Ureter (tissue), 1 donor: ENCODE measurements at regions not wholly inside any gene's neighbourhood (a gene's known extent, or its start where the extent isn't known, plus 50 kb on each side); places are given as distances from the start of the nearest gene placed in this dataset.
"Not testable (repeated sequence)": the region's sequence is repeated elsewhere in the genome, so short reads cannot be mapped to it uniquely, and the experiment has no call there.

ENCODE experiments used
- DNase-seq: peaks from one replicate; pipeline ENCODE4 v3.0.0-alpha.2; 2020; ENCODE audit warnings: low spot score
- donor health status: DM: yes; HTN: yes; CAD: no.

- DNase-seq = not testable (repeated sequence)
These were observed 1380.4 kb upstream of the SLC39A10 start for GRCh38 chr2:194276667-194277066.

GRCh38 chr2:194271293-194271961, 1385.6 kb upstream of the SLC39A10 start:
- no peak for DNase-seq

- no peak for DNase-seq
These were observed 1386.4 kb upstream of the SLC39A10 start for GRCh38 chr2:194270648-194271047.

DNA sequence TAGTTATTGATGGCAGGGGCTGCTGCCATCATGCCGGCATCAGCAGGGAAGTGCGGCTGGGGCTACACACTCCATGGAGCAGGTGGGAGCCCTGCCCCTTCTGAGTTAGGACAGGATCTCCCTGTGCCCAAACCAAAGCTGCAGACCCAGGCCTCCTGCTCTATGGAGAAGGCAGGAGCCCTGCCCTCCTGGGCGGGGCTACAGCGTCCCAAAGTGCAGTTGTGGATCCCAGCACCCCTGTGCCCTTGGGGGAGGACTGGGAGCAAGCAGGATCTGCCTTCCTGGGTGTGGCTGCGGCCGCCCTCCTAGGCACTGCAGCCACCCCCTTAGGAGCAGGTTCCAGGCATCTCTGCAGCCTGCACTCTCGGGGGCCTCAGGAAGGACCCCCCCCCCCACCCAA, 1392.4 kb upstream of the SLC39A10 start:
- no peak for DNase-seq

GRCh38 chr2:194260185-194260584, 1396.8 kb upstream of the SLC39A10 start:
- no peak for DNase-seq

GRCh38 chr2:194257095-194257494, 1399.9 kb upstream of the SLC39A10 start:
- DNase-seq = no peak

DNA sequence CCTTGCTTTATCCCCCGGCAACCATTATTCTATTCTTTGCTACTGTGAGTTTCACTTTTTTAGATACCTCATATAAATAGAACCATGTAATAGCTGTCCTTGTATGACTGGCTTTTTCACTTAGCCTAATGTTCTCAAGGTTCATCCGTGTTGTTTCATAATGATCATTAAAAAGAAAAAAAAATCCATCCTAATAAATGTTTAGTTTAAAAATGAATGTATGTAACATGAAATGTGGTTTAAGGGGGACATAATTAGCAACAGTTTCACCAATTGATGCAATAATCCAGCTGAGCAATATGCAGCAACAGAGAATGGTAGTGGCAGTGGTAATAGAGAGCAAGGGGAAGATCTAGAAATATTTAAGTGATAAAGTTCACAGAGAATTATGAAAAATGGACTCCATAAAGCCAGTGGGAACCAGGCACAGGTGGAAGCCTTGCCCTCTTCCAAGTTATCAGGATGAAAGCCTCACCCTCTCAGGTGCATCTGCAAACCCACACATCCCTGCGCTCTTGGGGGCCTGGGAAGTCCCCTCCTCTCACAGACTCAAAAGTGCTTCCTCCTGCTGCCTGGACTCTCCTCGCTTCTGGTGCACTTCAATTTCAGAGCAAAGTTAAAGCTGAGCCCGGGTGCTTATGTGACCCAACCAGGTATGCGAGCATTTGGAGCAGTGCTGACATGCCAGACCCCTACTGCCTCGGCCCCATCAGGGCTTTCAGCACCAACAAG, 1403.3 kb upstream of the SLC39A10 start:
- no peak for DNase-seq

- no peak for DNase-seq
These were observed 1404.9 kb upstream of the SLC39A10 start for GRCh38 chr2:194252127-194252526.

- no peak for DNase-seq
These were observed 1424.4 kb upstream of the SLC39A10 start for GRCh38 chr2:194232600-194232999.

GRCh38 chr2:194223218-194223617, 1433.8 kb upstream of the SLC39A10 start:
- no peak for DNase-seq

DNA sequence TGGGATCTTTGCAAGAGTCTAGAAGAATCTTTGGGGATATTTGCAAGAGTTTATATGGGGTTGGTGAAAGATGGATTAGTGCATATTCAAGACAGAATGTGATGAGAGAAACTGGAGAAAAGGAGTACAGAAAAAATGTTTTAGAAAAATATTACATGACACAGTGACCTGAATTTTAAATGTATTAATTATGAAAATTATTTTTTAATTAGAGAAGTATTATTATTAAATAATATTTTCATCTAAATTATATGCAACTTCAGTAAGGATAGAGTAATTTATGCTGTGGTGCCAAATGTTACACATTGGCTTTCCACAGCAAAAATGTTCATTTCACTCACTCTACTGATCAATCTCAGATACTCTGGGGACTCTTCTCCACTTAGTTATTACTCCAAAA, 1442.8 kb upstream of the SLC39A10 start:
- no peak for DNase-seq

DNA sequence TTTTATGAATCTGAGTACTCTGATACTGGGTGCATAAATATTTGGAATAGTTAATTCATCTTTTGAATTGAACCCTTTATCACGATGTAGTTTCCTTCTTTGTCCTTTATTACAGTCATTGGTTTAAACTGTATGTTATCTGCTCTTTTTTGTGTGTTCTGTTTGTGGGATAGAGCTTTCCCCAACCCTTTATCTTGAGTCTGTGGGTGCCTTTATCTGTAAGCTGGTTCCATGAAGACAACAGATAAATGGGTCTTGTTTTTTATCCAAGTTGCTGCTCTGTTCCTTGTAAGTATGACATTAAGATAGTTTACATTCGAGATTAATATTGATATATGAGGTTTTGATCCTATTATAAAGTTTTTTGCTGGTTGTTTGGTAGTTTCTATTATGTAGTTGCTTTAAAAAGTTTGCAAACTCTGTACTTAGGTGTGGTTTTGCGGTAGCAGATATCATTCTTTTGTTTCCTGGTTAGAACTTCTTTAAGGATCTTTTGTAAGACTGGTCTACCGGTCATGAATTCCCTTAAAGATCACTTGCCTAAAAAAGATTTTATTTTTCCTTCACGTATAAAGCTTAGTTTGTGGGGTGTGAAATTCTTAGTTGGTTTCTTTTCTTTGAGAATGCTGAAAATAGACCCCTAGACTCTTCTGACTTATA, 1451.3 kb upstream of the SLC39A10 start:
- DNase-seq = no peak

- DNase-seq = no peak
These were observed 1453.1 kb upstream of the SLC39A10 start for GRCh38 chr2:194203898-194204297.

GRCh38 chr2:194182888-194183287, 1474.1 kb upstream of the SLC39A10 start:
- no peak for DNase-seq

GRCh38 chr2:194176134-194176533, 1480.9 kb upstream of the SLC39A10 start:
- no peak for DNase-seq

- DNase-seq = no peak
These were observed 1490.2 kb upstream of the SLC39A10 start for GRCh38 chr2:194166818-194167217.

DNA sequence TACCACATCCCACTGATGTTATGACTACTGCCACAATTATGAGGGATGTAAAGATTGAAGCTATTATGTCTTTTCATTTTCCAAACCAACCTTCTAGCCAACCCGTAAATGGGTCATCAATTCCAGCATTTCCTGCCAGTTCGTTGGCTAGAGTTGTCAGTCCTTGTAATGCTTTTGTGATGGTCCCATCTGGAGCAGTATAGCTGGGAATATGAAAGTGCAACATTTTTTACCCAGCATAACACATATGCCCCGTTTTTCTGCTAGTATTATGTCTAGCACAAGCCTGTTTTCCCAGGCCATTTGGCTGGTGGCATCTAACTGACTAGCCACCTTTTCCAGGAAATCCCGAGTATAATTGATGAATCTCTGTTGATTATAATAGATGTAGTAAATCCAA, 1501.6 kb upstream of the SLC39A10 start:
- no peak for DNase-seq

- DNase-seq = no peak
These were observed 1505.8 kb upstream of the SLC39A10 start for GRCh38 chr2:194151231-194151630.

DNA sequence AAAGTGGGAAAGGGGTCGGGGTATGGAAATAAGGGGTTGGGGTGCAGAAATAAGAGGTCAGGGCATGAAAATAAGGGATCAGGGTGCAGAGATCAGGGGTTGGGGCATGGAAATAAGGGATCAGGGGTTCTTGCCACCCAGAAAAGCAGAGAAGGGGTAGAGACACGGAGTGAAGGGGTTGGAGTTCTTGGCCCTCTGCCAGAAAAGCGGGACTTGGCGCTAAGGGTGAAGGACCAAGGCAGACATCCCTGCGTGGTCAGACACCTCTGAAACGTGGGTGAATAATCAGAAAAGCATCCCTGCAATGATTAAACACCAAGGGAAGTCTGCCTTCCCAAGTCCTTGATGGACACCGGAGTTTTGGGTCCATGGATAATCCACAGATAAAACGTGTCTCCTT, 1521.6 kb upstream of the SLC39A10 start:
- DNase-seq = no peak

DNA sequence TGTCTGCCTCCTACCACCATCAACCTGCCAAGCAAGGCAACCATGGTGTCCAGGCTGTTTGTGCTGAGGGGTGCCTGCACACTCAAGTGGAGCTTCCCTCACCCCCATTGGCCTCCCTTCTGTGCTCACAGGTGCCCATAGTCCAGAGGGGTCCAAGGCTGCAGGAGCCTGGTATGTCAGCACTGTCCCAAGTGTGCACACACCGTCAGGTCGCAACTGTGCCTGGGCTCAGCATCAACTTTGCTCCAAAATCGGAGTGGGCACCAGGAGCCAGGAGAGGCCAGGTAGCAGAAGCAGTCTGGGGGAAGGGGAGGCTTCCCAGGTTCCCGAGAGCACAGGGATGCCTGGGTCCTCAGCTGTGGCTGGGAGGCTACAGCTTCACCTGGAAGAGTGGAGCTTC, 1528.2 kb upstream of the SLC39A10 start:
- no peak for DNase-seq

DNA sequence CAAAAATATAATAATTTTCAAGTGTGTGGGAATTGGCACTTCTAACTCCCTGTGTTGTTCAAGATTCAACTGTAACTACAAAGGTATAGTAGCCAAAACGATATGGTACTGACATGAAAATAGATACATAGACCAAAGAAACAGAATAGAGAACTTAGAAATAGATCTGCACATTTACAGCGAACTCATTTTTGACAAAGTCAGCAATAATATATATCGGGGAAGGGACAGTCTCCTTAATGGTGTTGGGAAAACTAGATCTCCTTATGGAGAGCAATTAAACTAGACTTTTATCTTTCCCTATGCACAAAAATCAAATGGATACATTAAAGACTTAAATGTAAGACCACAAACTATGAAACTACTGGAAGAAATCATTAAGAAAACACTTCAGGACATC, 1530.6 kb upstream of the SLC39A10 start:
- no peak for DNase-seq

DNA sequence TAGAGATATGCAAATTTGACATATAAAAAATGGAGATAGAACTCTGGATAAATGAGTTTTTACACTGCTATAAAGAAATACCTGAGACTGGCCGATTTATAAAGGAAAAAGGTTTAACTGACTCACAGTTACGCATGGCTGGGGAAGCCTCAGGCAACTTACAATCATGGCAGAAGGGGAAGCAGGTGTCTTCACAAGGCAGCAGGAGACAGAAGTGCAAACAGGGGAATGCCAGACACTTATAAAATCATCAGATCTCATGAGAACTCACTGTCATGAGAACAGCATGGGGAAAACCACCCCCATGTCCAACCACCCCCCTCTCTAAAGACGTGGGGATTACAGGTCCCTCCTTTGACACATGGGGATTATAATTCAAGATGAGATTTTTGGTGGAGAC, 1540.2 kb upstream of the SLC39A10 start:
- DNase-seq = no peak

GRCh38 chr2:194105358-194105757, 1551.7 kb upstream of the SLC39A10 start:
- DNase-seq = no peak
